Parathyroid adenoma (tissue), 2 donors: ENCODE measurements at regions not wholly inside any gene's neighbourhood (a gene's known extent, or its start where the extent isn't known, plus 50 kb on each side); places are given as distances from the start of the nearest gene placed in this dataset.
"Not testable (repeated sequence)": the region's sequence is repeated elsewhere in the genome, so short reads cannot be mapped to it uniquely, and the experiment has no call there.

ENCODE experiments used
- H2AFZ ChIP-seq: fragments of 300-600 bp; sonication (generic); one replicate; pipeline ENCODE4 v1.7.0; 2017; ENCODE audit warnings: antibody characterized with exemption, mild to moderate bottlenecking
- H3K27ac ChIP-seq: fragments of 300-600 bp; sonication (generic); one replicate; pipeline ENCODE4 v1.7.0; 2017
- H3K27me3 ChIP-seq: fragments of 300-600 bp; sonication (generic); one replicate; pipeline ENCODE4 v1.7.0; 2017; ENCODE audit warnings: low read length; ENCODE audit not compliant: control insufficient read depth, insufficient read depth
- H3K36me3 ChIP-seq: fragments of 300-600 bp; sonication (generic); one replicate; pipeline ENCODE4 v1.7.0; 2017; ENCODE audit warnings: low read length; ENCODE audit not compliant: control insufficient read depth, insufficient read depth
- H3K4me1 ChIP-seq: fragments of 300-600 bp; sonication (generic); one replicate; pipeline ENCODE4 v1.7.0; 2017; ENCODE audit warnings: control low read depth
- H3K4me2 ChIP-seq: fragments of 300-600 bp; sonication (generic); one replicate; pipeline ENCODE4 v1.7.0; 2017; ENCODE audit warnings: low read length
- H3K4me3 ChIP-seq: fragments of 300-600 bp; sonication (generic); one replicate; pipeline ENCODE4 v1.7.0; 2017; ENCODE audit warnings: low read depth, low read length
- H3K79me2 ChIP-seq: fragments of 300-600 bp; sonication (generic); one replicate; pipeline ENCODE4 v1.7.0; 2017; ENCODE audit warnings: control low read depth
- H3K9ac ChIP-seq: fragments of 300-600 bp; sonication (generic); one replicate; pipeline ENCODE4 v1.7.0; 2017; ENCODE audit warnings: mild to moderate bottlenecking
- H3K9me3 ChIP-seq: fragments of 300-600 bp; sonication (generic); one replicate; pipeline ENCODE4 v1.7.0; 2017; ENCODE audit warnings: low read length; ENCODE audit not compliant: control insufficient read depth
- TF ChIP-seq, protein P1 (sequence below): fragments of 300-600 bp; sonication (generic); IDR thresholded peaks from one replicate; pipeline ENCODE4 v1.7.0; 2017; ENCODE audit warnings: antibody characterized with exemption, mild to moderate bottlenecking
- donor health status: primary hyperparathyroidism.

DNA sequence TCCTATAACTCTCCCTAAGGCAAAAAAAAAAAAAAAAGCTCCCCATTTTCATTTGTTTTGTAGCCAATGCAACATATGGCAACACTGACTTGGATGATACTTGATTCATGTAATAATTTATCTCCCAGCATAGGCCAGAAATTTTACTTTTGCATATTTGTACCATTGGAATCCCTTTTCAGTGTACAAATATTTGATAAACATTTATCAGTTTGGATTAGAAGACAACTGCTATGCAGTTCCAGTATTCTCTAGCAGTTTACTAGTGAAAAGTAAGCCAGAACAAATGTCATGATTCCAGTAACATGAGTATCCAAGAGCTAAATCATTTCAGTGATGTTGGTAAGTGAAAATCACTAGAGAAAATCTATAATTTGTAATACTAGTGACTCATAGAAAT is 392.3 kb downstream of the CCER1 start:
- no peak overlapping the region for H3K27ac ChIP-seq
- no peak overlapping the region for H3K4me3 ChIP-seq
- no peaks in the 10 kb centered on the region for H3K27me3 ChIP-seq
- H3K4me1 ChIP-seq = no peaks in the 10 kb centered on the region
- no peaks in the 10 kb centered on the region for H3K79me2 ChIP-seq
- no peaks in the 10 kb centered on the region for H3K9me3 ChIP-seq
- H3K9ac ChIP-seq = no peak overlapping the region
- no peak overlapping the region for H2AFZ ChIP-seq
- H3K4me2 ChIP-seq = no peak overlapping the region
- TF ChIP-seq, protein P1, sequence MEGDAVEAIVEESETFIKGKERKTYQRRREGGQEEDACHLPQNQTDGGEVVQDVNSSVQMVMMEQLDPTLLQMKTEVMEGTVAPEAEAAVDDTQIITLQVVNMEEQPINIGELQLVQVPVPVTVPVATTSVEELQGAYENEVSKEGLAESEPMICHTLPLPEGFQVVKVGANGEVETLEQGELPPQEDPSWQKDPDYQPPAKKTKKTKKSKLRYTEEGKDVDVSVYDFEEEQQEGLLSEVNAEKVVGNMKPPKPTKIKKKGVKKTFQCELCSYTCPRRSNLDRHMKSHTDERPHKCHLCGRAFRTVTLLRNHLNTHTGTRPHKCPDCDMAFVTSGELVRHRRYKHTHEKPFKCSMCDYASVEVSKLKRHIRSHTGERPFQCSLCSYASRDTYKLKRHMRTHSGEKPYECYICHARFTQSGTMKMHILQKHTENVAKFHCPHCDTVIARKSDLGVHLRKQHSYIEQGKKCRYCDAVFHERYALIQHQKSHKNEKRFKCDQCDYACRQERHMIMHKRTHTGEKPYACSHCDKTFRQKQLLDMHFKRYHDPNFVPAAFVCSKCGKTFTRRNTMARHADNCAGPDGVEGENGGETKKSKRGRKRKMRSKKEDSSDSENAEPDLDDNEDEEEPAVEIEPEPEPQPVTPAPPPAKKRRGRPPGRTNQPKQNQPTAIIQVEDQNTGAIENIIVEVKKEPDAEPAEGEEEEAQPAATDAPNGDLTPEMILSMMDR = no peak
- no peaks in the 10 kb centered on the region for H3K36me3 ChIP-seq

DNA sequence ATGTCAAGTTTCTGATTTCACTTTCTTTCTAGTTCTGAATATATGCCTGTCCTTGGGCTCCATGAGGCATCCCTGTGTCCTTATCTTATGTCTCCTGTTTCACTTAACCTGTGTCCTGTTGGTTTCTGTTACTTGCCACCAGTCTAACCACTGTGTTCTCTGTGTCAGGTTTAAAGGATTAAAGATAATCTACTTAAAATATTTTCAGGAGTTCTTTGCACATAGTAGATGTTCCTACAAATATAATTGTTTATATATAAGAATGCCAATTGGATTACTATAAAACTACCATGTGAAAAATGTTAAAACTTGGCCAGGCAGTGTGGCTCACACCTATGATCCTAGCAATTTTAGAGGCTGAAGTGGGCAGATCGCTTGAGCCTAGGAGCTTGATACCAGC is 406.4 kb downstream of the CCER1 start:
- Histone ChIP-seq H3K36me3 (no peaks in the 10 kb centered on the region), H3K27ac (no peak overlapping the region), H3K4me3 (no peak overlapping the region), H3K4me2 (no peak overlapping the region), H2AFZ (no peak overlapping the region), H3K79me2 (no peaks in the 10 kb centered on the region), H3K4me1 (no peaks in the 10 kb centered on the region), H3K9ac (no peak overlapping the region), H3K9me3 (no peaks in the 10 kb centered on the region), H3K27me3 (no peaks in the 10 kb centered on the region)
- TF ChIP-seq, protein P1 = no peak

DNA sequence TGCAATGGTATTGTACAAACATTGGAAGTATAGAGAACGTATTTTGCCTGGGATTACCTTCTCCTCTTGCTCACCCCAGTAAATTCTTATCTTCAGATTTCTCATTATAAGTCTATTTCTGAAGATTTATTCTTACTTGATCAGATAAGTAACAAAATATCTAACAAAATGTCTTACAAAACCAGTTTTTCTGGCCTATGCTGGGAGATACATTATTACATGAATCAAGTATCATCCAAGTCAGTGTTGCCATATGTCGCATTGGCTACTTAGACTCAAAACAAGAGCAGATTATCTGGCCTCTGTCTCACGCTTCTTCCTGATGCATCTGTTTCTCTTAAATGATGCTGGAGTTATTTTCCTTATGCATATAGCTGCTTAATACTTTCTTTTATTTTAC is 408.5 kb downstream of the CCER1 start:
- no peaks in the 10 kb centered on the region for H3K4me1 ChIP-seq
- no peak overlapping the region for H3K27ac ChIP-seq
- H3K27me3 ChIP-seq = no peaks in the 10 kb centered on the region
- H3K4me2 ChIP-seq = no peak overlapping the region
- no peak overlapping the region for H3K4me3 ChIP-seq
- no peaks in the 10 kb centered on the region for H3K36me3 ChIP-seq
- no peaks in the 10 kb centered on the region for H3K79me2 ChIP-seq
- H3K9ac ChIP-seq = no peak overlapping the region
- TF ChIP-seq, protein P1 = no peak
- no peaks in the 10 kb centered on the region for H3K9me3 ChIP-seq
- H2AFZ ChIP-seq = no peak overlapping the region

DNA sequence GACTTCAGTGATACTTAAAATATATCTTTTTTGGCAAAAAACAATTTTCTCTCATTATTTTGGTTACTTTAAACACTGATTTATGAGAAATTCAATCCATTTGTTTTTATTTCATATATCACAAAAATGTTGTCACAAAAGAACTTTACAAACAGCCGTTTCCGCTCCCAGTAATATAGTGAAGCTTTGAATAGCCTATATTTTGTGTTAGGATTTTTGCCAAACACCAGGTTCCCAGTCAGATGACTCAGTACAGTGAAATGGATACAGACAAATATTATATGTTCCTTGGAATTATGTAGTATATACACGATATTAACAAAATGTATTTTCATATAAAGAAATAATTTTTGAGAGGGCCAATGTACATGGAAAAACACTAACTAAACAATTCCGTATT is 411.1 kb downstream of the CCER1 start:
- H2AFZ ChIP-seq = no peak overlapping the region
- H3K4me2 ChIP-seq = no peak overlapping the region
- H3K27ac ChIP-seq = no peak overlapping the region
- no peaks in the 10 kb centered on the region for H3K9me3 ChIP-seq
- H3K27me3 ChIP-seq = no peaks in the 10 kb centered on the region
- no peaks in the 10 kb centered on the region for H3K36me3 ChIP-seq
- H3K4me3 ChIP-seq = no peak overlapping the region
- no peaks in the 10 kb centered on the region for H3K79me2 ChIP-seq
- TF ChIP-seq, protein P1 = no peak
- no peak overlapping the region for H3K9ac ChIP-seq
- no peaks in the 10 kb centered on the region for H3K4me1 ChIP-seq

DNA sequence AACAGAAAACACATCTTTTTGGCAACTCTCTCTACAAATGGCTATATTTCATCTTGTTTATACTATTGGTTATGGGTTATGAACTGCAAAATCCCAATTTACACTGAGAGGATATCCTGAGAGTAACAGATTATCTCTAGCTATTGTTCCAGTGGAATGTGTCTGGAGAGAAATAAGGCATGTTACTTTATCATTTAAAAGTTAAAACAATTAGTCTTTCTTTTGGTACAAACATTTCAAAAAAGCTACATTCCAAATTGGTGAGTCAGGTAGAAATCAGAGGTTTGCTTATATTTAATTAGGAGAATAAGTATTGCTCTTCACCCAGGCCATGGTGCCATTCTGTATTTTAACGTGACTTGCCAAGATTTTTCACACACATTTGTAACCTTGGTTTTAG is 411.6 kb downstream of the CCER1 start:
- no peak overlapping the region for H3K4me3 ChIP-seq

DNA sequence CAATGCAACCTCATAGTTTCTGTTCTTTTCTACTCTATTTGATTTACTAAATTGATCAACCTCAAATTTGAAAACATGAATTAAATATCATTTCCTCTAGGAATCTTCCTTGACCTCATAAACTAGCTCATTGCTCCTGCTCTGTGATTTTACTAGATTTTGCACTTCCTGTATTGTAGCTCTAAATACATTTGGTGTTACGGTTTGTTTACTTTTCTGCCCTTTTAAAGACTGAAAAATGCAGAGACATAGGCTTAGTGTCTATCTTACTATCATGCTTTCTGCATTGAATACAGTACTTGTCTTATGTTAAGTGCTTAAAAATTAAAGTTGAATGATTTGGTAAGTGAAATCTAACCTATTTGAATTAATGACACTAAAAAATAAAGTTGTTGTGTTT is 412.1 kb downstream of the CCER1 start:
- not testable (repeated sequence) for H3K36me3 ChIP-seq, H3K4me2 ChIP-seq, H3K27me3 ChIP-seq, H3K27ac ChIP-seq, H3K4me1 ChIP-seq, H2AFZ ChIP-seq, H3K9me3 ChIP-seq, H3K9ac ChIP-seq, H3K79me2 ChIP-seq, H3K4me3 ChIP-seq

More for the DNA sequence above, 411.6 kb downstream of the CCER1 start:
- Histone ChIP-seq H3K79me2 (no peaks in the 10 kb centered on the region), H3K4me2 (no peak overlapping the region), H3K27me3 (no peaks in the 10 kb centered on the region), H3K36me3 (no peaks in the 10 kb centered on the region), H3K4me1 (no peaks in the 10 kb centered on the region), H3K27ac (no peak overlapping the region), H2AFZ (no peak overlapping the region), H3K9me3 (no peaks in the 10 kb centered on the region), H3K9ac (no peak overlapping the region)
- TF ChIP-seq, protein P1 = no peak

DNA sequence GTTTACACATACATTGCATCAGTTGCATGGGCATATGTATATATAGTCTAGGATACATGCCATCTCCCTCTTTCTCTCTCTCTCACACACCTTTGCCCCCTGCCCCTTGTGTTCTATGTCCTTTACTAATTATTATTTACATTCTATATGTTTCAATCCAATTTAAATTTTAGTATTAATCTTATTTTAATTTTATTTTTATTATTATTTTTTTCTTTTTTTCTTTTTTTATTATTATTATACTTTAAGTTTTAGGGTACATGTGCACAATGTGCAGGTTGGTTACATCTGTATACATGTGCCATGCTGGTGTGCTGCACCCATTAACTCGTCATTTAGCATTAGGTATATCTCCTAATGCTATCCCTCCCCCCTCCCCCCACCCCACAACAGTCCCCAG is 421.1 kb downstream of the CCER1 start:
- H3K36me3 ChIP-seq, H3K79me2 ChIP-seq, H3K4me1 ChIP-seq, H3K27me3 ChIP-seq, H3K9ac ChIP-seq, H3K9me3 ChIP-seq, H3K4me2 ChIP-seq, H3K4me3 ChIP-seq, H3K27ac ChIP-seq, H2AFZ ChIP-seq: not testable (repeated sequence)
